Endodermal cell (in vitro differentiated cells): ENCODE measurements at regions not wholly inside any gene's neighbourhood (a gene's known extent, or its start where the extent isn't known, plus 50 kb on each side); places are given as distances from the start of the nearest gene placed in this dataset.

Source experiments
- DNase-seq: peaks from one replicate; pipeline ENCODE4 v3.0.0-alpha.2; 2017
- H3K27ac ChIP-seq: 2 replicates; pipeline ENCODE4 v1.5.1; 2013; ENCODE audit warnings: mild to moderate bottlenecking, low read depth, low read length, moderate library complexity
- H3K27me3 ChIP-seq: 2 replicates; pipeline ENCODE4 v1.6.1; 2013; ENCODE audit warnings: mild to moderate bottlenecking, low read length, moderate library complexity; ENCODE audit not compliant: insufficient read depth, control insufficient read depth, poor library complexity, severe bottlenecking
- H3K36me3 ChIP-seq: 2 replicates; pipeline ENCODE4 v1.7.0; 2013; ENCODE audit warnings: mild to moderate bottlenecking, low read length, moderate library complexity; ENCODE audit not compliant: control insufficient read depth, insufficient read depth
- H3K4me1 ChIP-seq: one replicate; pipeline ENCODE4 v1.7.0; 2013; ENCODE audit warnings: low read length; ENCODE audit not compliant: control insufficient read depth, insufficient read depth
- H3K4me3 ChIP-seq: 2 replicates; pipeline ENCODE4 v1.5.1; 2013; ENCODE audit warnings: mild to moderate bottlenecking, low read length, moderate library complexity
- H3K9ac ChIP-seq: 2 replicates; pipeline ENCODE4 v1.6.1; 2013; ENCODE audit warnings: mild to moderate bottlenecking, low read length, moderate library complexity; ENCODE audit not compliant: poor library complexity, severe bottlenecking; ENCODE audit errors: extremely low read depth
- H3K9me3 ChIP-seq: 2 replicates; pipeline ENCODE4 v1.6.1; 2013; ENCODE audit warnings: mild to moderate bottlenecking, low read length, moderate library complexity; ENCODE audit not compliant: control insufficient read depth
- H3K27ac Mint-ChIP-seq: 2 replicates; pipeline ENCODE4 v1.8.0; 2020; ENCODE audit warnings: mixed read lengths
- H3K27me3 Mint-ChIP-seq: 2 replicates; pipeline ENCODE4 v1.8.0; 2021; ENCODE audit warnings: mild to moderate bottlenecking, mixed read lengths; ENCODE audit not compliant: insufficient read depth
- H3K36me3 Mint-ChIP-seq: 2 replicates; pipeline ENCODE4 v1.8.0; 2020; ENCODE audit warnings: low read depth, mixed read lengths
- H3K4me1 Mint-ChIP-seq: 2 replicates; pipeline ENCODE4 v1.8.0; 2020; ENCODE audit warnings: mixed read lengths
- H3K4me3 Mint-ChIP-seq: 2 replicates; pipeline ENCODE4 v1.8.0; 2020; ENCODE audit warnings: mild to moderate bottlenecking, moderate library complexity, mixed read lengths
- H3K9me3 Mint-ChIP-seq: 2 replicates; pipeline ENCODE4 v1.8.0; 2020; ENCODE audit warnings: mild to moderate bottlenecking, mixed read lengths
- WGBS, 2 experiments: methylation state at CpG; one replicate each; pipeline versions ENCODE4 v1.1.5 to v1.1.7; 2013; ENCODE audit warnings: missing lambda C conversion rate in 2 of 2, mixed read lengths in 1 of 2; ENCODE audit not compliant: insufficient coverage in 1 of 2, insufficient read length in 1 of 2; 5-methylcytosine and 5-hydroxymethylcytosine counted together
- TF ChIP-seq, protein P1 (sequence below): fragments of 200-600 bp; sonication (generic); conservative IDR thresholded peaks from 2 replicates; pipeline ENCODE4 v1.5.0; 2021; ENCODE audit warnings: antibody characterized with exemption, mild to moderate bottlenecking

DNA sequence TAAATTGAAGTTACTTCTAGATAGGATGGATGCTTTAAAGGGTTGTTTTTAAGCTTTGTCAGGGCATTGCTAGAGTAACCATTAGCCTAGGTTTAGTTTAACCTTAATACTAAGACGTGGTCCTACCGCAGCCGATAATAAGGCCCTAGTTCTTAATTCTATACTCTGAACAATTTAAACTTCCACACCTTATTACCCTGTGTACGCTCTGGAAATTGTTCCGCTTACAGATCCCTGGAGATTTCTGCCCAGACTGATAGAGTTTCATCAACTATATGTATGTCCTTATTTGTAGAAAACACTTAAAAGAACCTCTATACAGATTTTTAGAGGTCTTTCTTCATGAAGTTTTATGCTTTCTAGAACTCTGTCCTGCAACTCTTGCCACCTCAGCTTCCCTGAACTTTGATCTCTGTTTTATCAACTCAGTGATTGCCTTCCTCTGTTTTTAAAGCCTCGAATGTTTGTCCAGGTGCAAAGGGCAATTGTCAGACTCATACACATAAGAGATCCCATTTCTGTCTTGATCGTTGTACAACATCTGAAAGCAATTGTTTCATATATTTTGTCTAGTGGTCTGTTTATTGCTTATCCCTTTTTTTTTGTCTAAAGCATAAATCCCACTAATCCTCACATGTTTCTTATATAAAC is 71.1 kb upstream of the VCX start:
- H3K9ac ChIP-seq = no peak overlapping the region
- Mint-ChIP-seq H3K4me3 (no peak overlapping the region), H3K27me3 (no peaks in the 10 kb centered on the region), H3K36me3 (peaks cover 11% of the 10 kb centered on the region), H3K27ac (no peak overlapping the region), H3K4me1 (peaks cover 17% of the 10 kb centered on the region), H3K9me3 (peaks cover 28% of the 10 kb centered on the region)
- no peak for DNase-seq
- WGBS, 2 experiments = 92% methylated on average over 6 of the region's 7 CpGs; no CpG with 5 or more reads in 1 of the 2 experiments
- TF ChIP-seq, protein P1, sequence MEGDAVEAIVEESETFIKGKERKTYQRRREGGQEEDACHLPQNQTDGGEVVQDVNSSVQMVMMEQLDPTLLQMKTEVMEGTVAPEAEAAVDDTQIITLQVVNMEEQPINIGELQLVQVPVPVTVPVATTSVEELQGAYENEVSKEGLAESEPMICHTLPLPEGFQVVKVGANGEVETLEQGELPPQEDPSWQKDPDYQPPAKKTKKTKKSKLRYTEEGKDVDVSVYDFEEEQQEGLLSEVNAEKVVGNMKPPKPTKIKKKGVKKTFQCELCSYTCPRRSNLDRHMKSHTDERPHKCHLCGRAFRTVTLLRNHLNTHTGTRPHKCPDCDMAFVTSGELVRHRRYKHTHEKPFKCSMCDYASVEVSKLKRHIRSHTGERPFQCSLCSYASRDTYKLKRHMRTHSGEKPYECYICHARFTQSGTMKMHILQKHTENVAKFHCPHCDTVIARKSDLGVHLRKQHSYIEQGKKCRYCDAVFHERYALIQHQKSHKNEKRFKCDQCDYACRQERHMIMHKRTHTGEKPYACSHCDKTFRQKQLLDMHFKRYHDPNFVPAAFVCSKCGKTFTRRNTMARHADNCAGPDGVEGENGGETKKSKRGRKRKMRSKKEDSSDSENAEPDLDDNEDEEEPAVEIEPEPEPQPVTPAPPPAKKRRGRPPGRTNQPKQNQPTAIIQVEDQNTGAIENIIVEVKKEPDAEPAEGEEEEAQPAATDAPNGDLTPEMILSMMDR = no peak
- no peak overlapping the region for H3K27ac ChIP-seq
- peaks cover 18% of the 10 kb centered on the region for H3K9me3 ChIP-seq
- H3K4me1 ChIP-seq = no peaks in the 10 kb centered on the region
- no peaks in the 10 kb centered on the region for H3K27me3 ChIP-seq
- no peaks in the 10 kb centered on the region for H3K36me3 ChIP-seq
- H3K4me3 ChIP-seq = peak overlapping the region; percentile 58

DNA sequence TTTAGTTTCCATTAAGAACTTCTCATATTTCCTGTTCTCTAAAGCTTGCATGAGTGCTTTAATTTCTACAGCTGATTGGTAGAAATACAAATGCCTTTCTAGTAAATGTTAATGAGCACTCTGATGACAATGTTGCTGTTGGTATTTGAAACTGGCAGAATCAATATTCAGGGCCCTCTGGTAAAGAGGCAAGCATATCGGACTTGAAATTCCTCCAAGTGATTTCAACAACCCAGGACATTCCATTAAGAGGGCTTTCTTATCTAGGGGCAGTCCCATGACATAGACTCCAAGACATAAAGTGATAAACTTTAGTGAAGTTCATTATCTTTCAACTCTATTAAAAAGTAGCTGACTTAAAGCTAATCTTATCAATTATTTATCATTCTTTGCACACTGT is 83.1 kb upstream of the VCX start:
- H3K4me3 Mint-ChIP-seq = no peak overlapping the region
- no peaks in the 10 kb centered on the region for H3K27me3 Mint-ChIP-seq
- WGBS, 2 experiments = 80% methylated on average over 1 of the region's 1 CpG; no CpG with 5 or more reads in 1 of the 2 experiments
- Histone ChIP-seq H3K4me3 (no peak overlapping the region), H3K36me3 (no peaks in the 10 kb centered on the region), H3K4me1 (no peaks in the 10 kb centered on the region), H3K27ac (no peak overlapping the region), H3K9me3 (no peaks in the 10 kb centered on the region), H3K9ac (no peak overlapping the region), H3K27me3 (no peaks in the 10 kb centered on the region)
- peaks cover 31% of the 10 kb centered on the region for H3K36me3 Mint-ChIP-seq
- H3K27ac Mint-ChIP-seq = no peak overlapping the region
- DNase-seq = no peak
- H3K4me1 Mint-ChIP-seq = peaks cover 6% of the 10 kb centered on the region
- H3K9me3 Mint-ChIP-seq = peaks cover 17% of the 10 kb centered on the region
- TF ChIP-seq, protein P1 = no peak

DNA sequence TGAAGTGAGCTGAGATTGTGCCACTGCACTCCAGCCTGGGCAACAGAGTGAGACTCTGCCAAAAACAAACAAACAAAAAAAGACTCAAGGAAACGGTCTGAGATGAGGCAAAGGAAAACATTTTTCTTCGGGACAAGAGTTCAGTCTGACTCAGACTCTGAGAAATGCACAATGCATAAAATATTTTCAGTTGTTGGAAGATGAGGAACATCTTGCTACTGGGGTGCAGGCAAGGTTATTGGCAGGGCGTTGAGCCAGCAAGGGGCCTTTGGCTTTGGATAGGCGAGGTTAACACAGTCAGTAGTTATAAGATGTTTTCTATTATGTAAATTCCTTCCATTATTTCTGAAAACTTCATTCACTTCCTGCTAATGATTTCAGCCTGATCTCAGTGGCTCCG is 96.1 kb upstream of the VCX start:
- Histone ChIP-seq H3K4me3 (no peak overlapping the region), H3K36me3 (no peaks in the 10 kb centered on the region), H3K4me1 (no peaks in the 10 kb centered on the region), H3K27me3 (no peaks in the 10 kb centered on the region), H3K27ac (no peak overlapping the region), H3K9ac (no peak overlapping the region), H3K9me3 (no peaks in the 10 kb centered on the region)
- no peak overlapping the region for H3K27ac Mint-ChIP-seq
- no peaks in the 10 kb centered on the region for H3K9me3 Mint-ChIP-seq
- peaks cover 4% of the 10 kb centered on the region for H3K4me1 Mint-ChIP-seq
- TF ChIP-seq, protein P1 = no peak
- H3K4me3 Mint-ChIP-seq = no peak overlapping the region
- H3K36me3 Mint-ChIP-seq = no peaks in the 10 kb centered on the region
- 82% methylated on average over 3 of the region's 5 CpGs; no CpG with 5 or more reads in 1 of the 2 experiments for WGBS, 2 experiments
- no peaks in the 10 kb centered on the region for H3K27me3 Mint-ChIP-seq
- no peak for DNase-seq
